T-helper 1 cell treated with Interleukin-12 subunit alpha and Interleukin-12 subunit beta and Interleukin-4 antibody, amounts not matched to agents 30 ng/mL and 1 ng/mL, for 36 hours (primary cell): ENCODE measurements at regions not wholly inside any gene's neighbourhood (a gene's known extent, or its start where the extent isn't known, plus 50 kb on each side); places are given as distances from the start of the nearest gene placed in this dataset.

Experiments
- intact Hi-C: fragments of 100-400 bp; cut with micrococcal nuclease; formaldehyde crosslinking; loops from one replicate; pipeline ENCODE4 v1.15.1; 2024

- intact Hi-C loops = no loop called here
Measured at GRCh38 chr6:159443417-159443920, 249.6 kb downstream of the SOD2 start.

- intact Hi-C loops = no loop called here
Measured at GRCh38 chr6:159441704-159441981, 251.4 kb downstream of the SOD2 start.

GRCh38 chr6:159440911-159441703 lies 251.9 kb downstream of the SOD2 start:
- intact Hi-C loops = no loop called here

- intact Hi-C loops = no loop called here
Measured at GRCh38 chr6:159440349-159440748, 252.7 kb downstream of the SOD2 start.

- intact Hi-C loops = no loop called here
Measured at GRCh38 chr6:159439651-159440050, 253.4 kb downstream of the SOD2 start.

GRCh38 chr6:159438106-159438505 lies 254.9 kb downstream of the SOD2 start:
- intact Hi-C loops = no loop called here

GRCh38 chr6:159436581-159436980 lies 256.5 kb downstream of the SOD2 start:
- intact Hi-C loops = no loop called here

GRCh38 chr6:159435701-159436100 lies 257.3 kb downstream of the SOD2 start:
- intact Hi-C loops = no loop called here

- intact Hi-C loops = no loop called here
Measured at GRCh38 chr6:159434410-159434809, 258.6 kb downstream of the SOD2 start.

GRCh38 chr6:159433550-159433949 lies 259.5 kb downstream of the SOD2 start:
- intact Hi-C loops = no loop called here

- intact Hi-C loops = no loop called here
Measured at GRCh38 chr6:159431750-159432149, 261.3 kb downstream of the SOD2 start.

- intact Hi-C loops = no loop called here
Measured at GRCh38 chr6:159430323-159430722, 261.1 kb downstream of the FNDC1 start.

GRCh38 chr6:159429433-159429832 lies 260.2 kb downstream of the FNDC1 start:
- intact Hi-C loops = no loop called here

- intact Hi-C loops = no loop called here
Measured at GRCh38 chr6:159427771-159428170, 258.6 kb downstream of the FNDC1 start.

- intact Hi-C loops = no loop called here
Measured at GRCh38 chr6:159427335-159427734, 258.1 kb downstream of the FNDC1 start.

GRCh38 chr6:159425421-159425820 lies 256.2 kb downstream of the FNDC1 start:
- intact Hi-C loops = no loop called here

- intact Hi-C loops = no loop called here
Measured at GRCh38 chr6:159422041-159422984, 253.1 kb downstream of the FNDC1 start.

- intact Hi-C loops = no loop called here
Measured at GRCh38 chr6:159421586-159421985, 252.4 kb downstream of the FNDC1 start.

- intact Hi-C loops = no loop called here
Measured at GRCh38 chr6:159418997-159419396, 249.8 kb downstream of the FNDC1 start.

- intact Hi-C loops = no loop called here
Measured at GRCh38 chr6:159416891-159417560, 247.8 kb downstream of the FNDC1 start.

- intact Hi-C loops = no loop called here
Measured at GRCh38 chr6:159415540-159415939, 246.3 kb downstream of the FNDC1 start.

GRCh38 chr6:159414711-159415110 lies 245.5 kb downstream of the FNDC1 start:
- intact Hi-C loops = no loop called here
